SK-N-SH (cell line): ENCODE measurements at regions not wholly inside any gene's neighbourhood (a gene's known extent, or its start where the extent isn't known, plus 50 kb on each side); places are given as distances from the start of the nearest gene placed in this dataset.

ENCODE experiments used
- CTCF ChIA-PET: fragments of 300-600, 350-600 bp; formaldehyde crosslinking; extraction: SDS; loops from one replicate; lab custom pipeline; 2021; lab: Yijun Ruan, JAX
- POLR2A ChIA-PET: fragments of 350-600 bp; sonication (Branson Sonifier 250); formaldehyde crosslinking; extraction: SDS; loops from one replicate; lab custom pipeline; 2020; ENCODE audit warnings: antibody characterized with exemption, inconsistent platforms; lab: Yijun Ruan, JAX
- DNase-seq: peaks from one replicate; pipeline ENCODE4 v3.0.0; 2012
- H2AFZ ChIP-seq: fragments of 200-600 bp; sonication (generic); 2 replicates; pipeline ENCODE4 v1.8.1; 2016; ENCODE audit warnings: antibody characterized with exemption, mild to moderate bottlenecking, low read depth
- H3F3A ChIP-seq: fragments of 200-600 bp; sonication (generic); replicated peaks from 2 replicates; pipeline ENCODE3; 2016; ENCODE audit warnings: antibody characterized with exemption, mild to moderate bottlenecking; ENCODE audit not compliant: insufficient read depth
- H3K27ac ChIP-seq, 2 experiments: fragments of 200-500 bp in 1 of 2; fragments of 200-600 bp in 1 of 2; sonication (Bioruptor generic) in 1 of 2; sonication (generic), shearing (Covaris generic) in 1 of 2; 2 replicates each; pipeline versions ENCODE4 v1.5.1 to v1.6.1; 2014 to 2016; ENCODE audit warnings: low read depth in 2 of 2, inconsistent platforms in 1 of 2, low read length in 1 of 2, mild to moderate bottlenecking in 1 of 2, mixed read lengths in 1 of 2
- H3K27me3 ChIP-seq: fragments of 200-600 bp; sonication (generic), shearing (Covaris generic); 2 replicates; pipeline ENCODE4 v1.6.1; 2016; ENCODE audit warnings: mixed run types; ENCODE audit not compliant: insufficient read depth
- H3K36me3 ChIP-seq, 2 experiments: fragments of 200-500 bp in 1 of 2; fragments of 200-600 bp in 1 of 2; sonication (Bioruptor generic) in 1 of 2; sonication (generic) in 1 of 2; replicated peaks in 1 of 2; 2 replicates each; pipeline versions ENCODE3 to v1.5.1; 2014 to 2016; ENCODE audit warnings: low read length in 1 of 2, mild to moderate bottlenecking in 1 of 2; ENCODE audit not compliant: insufficient read depth in 2 of 2, control insufficient read depth in 1 of 2
- H3K4me1 ChIP-seq, 2 experiments: fragments of 200-500 bp in 1 of 2; fragments of 200-600 bp in 1 of 2; sonication (Bioruptor generic) in 1 of 2; sonication (generic), shearing (Covaris generic) in 1 of 2; 2 replicates each; pipeline versions ENCODE4 v1.5.1 to v1.6.1; 2014 to 2016; ENCODE audit warnings: low read depth in 1 of 2, low read length in 1 of 2, mixed run types in 1 of 2; ENCODE audit not compliant: insufficient read depth in 2 of 2, control insufficient read depth in 1 of 2
- H3K4me2 ChIP-seq: fragments of 200-600 bp; sonication (generic), shearing (Covaris generic); 2 replicates; pipeline ENCODE4 v1.6.1; 2017; ENCODE audit warnings: mixed run types
- H3K4me3 ChIP-seq, 2 experiments: fragments of 200-500 bp in 1 of 2; fragments of 200-600 bp in 1 of 2; sonication (Bioruptor generic) in 1 of 2; sonication (generic), shearing (Covaris generic) in 1 of 2; 2 replicates each; pipeline versions ENCODE4 v1.5.1 to v1.8.1; 2014 to 2016; ENCODE audit warnings: low read depth in 2 of 2, inconsistent platforms in 1 of 2, low read length in 1 of 2, mild to moderate bottlenecking in 1 of 2, mixed read lengths in 1 of 2, moderate library complexity in 1 of 2
- H3K79me2 ChIP-seq: fragments of 200-600 bp; sonication (generic); 2 replicates; pipeline ENCODE4 v1.8.1; 2017; ENCODE audit warnings: mild to moderate bottlenecking; ENCODE audit not compliant: insufficient read depth
- H3K9ac ChIP-seq: fragments of 200-600 bp; sonication (generic); 2 replicates; pipeline ENCODE4 v1.6.1; 2017; ENCODE audit warnings: mixed run types
- H3K9me2 ChIP-seq: fragments of 200-600 bp; sonication (generic); 2 replicates; pipeline ENCODE4 v1.6.1; 2017; ENCODE audit warnings: mixed run types
- H3K9me3 ChIP-seq: fragments of 200-600 bp; sonication (generic); 2 replicates; pipeline ENCODE4 v1.6.1; 2017; ENCODE audit warnings: mixed run types, mild to moderate bottlenecking, moderate library complexity
- H4K20me1 ChIP-seq: fragments of 200-600 bp; sonication (generic); 2 replicates; pipeline ENCODE4 v1.6.1; 2017; ENCODE audit warnings: mild to moderate bottlenecking, mixed run types; ENCODE audit not compliant: insufficient read depth
- CHD2 ChIP-seq: fragments of 150-350 bp; IDR thresholded peaks from 2 replicates; pipeline ENCODE4 v1.6.1; 2018; ENCODE audit warnings: low read length; ENCODE audit not compliant: partially characterized antibody
- EZH2phosphoT487 ChIP-seq: fragments of 200-600 bp; sonication (generic); IDR thresholded peaks from 2 replicates; pipeline ENCODE4 v1.6.1; 2017; ENCODE audit warnings: low read depth, mixed run types, mild to moderate bottlenecking, antibody characterized with exemption, moderate library complexity, borderline replicate concordance
- FOXM1 ChIP-seq: IDR thresholded peaks from 2 replicates; pipeline ENCODE4 v1.4.0; 2012; ENCODE audit warnings: low read depth, mild to moderate bottlenecking
- JUND ChIP-seq: IDR thresholded peaks from 2 replicates; pipeline ENCODE4 v1.4.0; 2012
- MAX ChIP-seq: IDR thresholded peaks from 2 replicates; pipeline ENCODE4 v1.4.0; 2012; ENCODE audit warnings: low read depth
- MEF2A ChIP-seq: IDR thresholded peaks from 2 replicates; pipeline ENCODE4 v1.4.0; 2012; ENCODE audit warnings: low read depth, borderline replicate concordance
- MXI1 ChIP-seq: IDR thresholded peaks from 2 replicates; pipeline ENCODE4 v1.6.1; 2012; ENCODE audit warnings: mild to moderate bottlenecking, low read depth, low read length, improper control_type of control experiment
- RCOR1 ChIP-seq: fragments of 150-350 bp; IDR thresholded peaks from 2 replicates; pipeline ENCODE4 v1.6.1; 2017; ENCODE audit warnings: antibody characterized with exemption, low read length
- REST ChIP-seq: IDR thresholded peaks from 2 replicates; pipeline ENCODE4 v1.6.1; 2012; ENCODE audit warnings: mild to moderate bottlenecking, low read depth, low read length, moderate library complexity
- TCF12 ChIP-seq: IDR thresholded peaks from 2 replicates; pipeline ENCODE4 v1.4.0; 2012
- YY1 ChIP-seq: IDR thresholded peaks from 2 replicates; pipeline ENCODE4 v1.4.0; 2012; ENCODE audit warnings: low read depth, mild to moderate bottlenecking
- WGBS: methylation state at CpG from one replicate; pipeline ENCODE4 v1.1.6; 2017; ENCODE audit warnings: low lambda C conversion rate; 5-methylcytosine and 5-hydroxymethylcytosine counted together

GRCh38 chr5:133883916-133884315 lies 84.5 kb downstream of the C5orf15 start:
- Histone ChIP-seq H3F3A (no peaks in the 10 kb centered on the region), H2AFZ (no peak overlapping the region), H3K27ac (no peak overlapping the region), H3K9me2 (no peaks in the 10 kb centered on the region), H3K4me2 (no peak overlapping the region), H3K36me3 (no peaks in the 10 kb centered on the region), H3K79me2 (no peaks in the 10 kb centered on the region), H3K9me3 (no peaks in the 10 kb centered on the region), H4K20me1 (no peaks in the 10 kb centered on the region), H3K27me3 (no peaks in the 10 kb centered on the region; the same call in 1 of the 2 replicates), H3K4me3 (no peak overlapping the region), H3K4me1 (peaks cover 11 to 22% of the 10 kb centered on the region in 2 experiments; a peak in 2 of 4 replicates), H3K9ac (no peak overlapping the region)
- WGBS = 22% methylated on average over 3 of the region's 5 CpGs
- CTCF ChIA-PET = interaction anchor here (1.1 to 8.3 kb wide), 3 partner anchors 10 to 16 kb away, joined by 3 to 81 read pairs (median 9); no protein-coding TSS in a partner anchor
- TF ChIP-seq YY1 (no peak), MXI1 (no peak), RCOR1 (no peak), EZH2phosphoT487 (no peak), MAX (no peak), TCF12 (no peak), CHD2 (no peak), MEF2A (no peak), FOXM1 (no peak), REST (no peak)
- no peak for DNase-seq
- POLR2A ChIA-PET = no interaction called here

GRCh38 chr5:133882846-133883245 lies 85.6 kb downstream of the C5orf15 start:
- TF ChIP-seq REST = no peak
- no peak for TF ChIP-seq TCF12
- TF ChIP-seq JUND = no peak
- no peak overlapping the region for H3K4me3 ChIP-seq
- ChIA-PET CTCF (interaction anchor here (0.6 to 8.3 kb wide), 4 partner anchors 11 to 318 kb away, joined by 3 to 81 read pairs (median 6); no protein-coding TSS in a partner anchor), POLR2A (no interaction called here)
- H3F3A ChIP-seq = no peaks in the 10 kb centered on the region
- H4K20me1 ChIP-seq = no peaks in the 10 kb centered on the region
- no peaks in the 10 kb centered on the region for H3K36me3 ChIP-seq
- no peak overlapping the region for H3K9ac ChIP-seq
- peaks cover 11 to 16% of the 10 kb centered on the region in 2 experiments; a peak in 2 of 4 replicates for H3K4me1 ChIP-seq
- DNase-seq = no peak
- H3K79me2 ChIP-seq = no peaks in the 10 kb centered on the region
- no peaks in the 10 kb centered on the region for H3K9me2 ChIP-seq
- no peak overlapping the region for H3K4me2 ChIP-seq
- WGBS = 63% methylated on average over 10 of the region's 10 CpGs
- H2AFZ ChIP-seq = no peak overlapping the region
- H3K27me3 ChIP-seq = no peaks in the 10 kb centered on the region; the same call in 1 of the 2 replicates
- H3K9me3 ChIP-seq = no peaks in the 10 kb centered on the region
- no peak overlapping the region for H3K27ac ChIP-seq
